Liver (tissue), 2 donors: ENCODE measurements at regions not wholly inside any gene's neighbourhood (a gene's known extent, or its start where the extent isn't known, plus 50 kb on each side); places are given as distances from the start of the nearest gene placed in this dataset.

ENCODE experiments used
- YY1 ChIP-seq: IDR thresholded peaks from 2 replicates; pipeline ENCODE4 v1.6.1; 2016; ENCODE audit warnings: antibody characterized with exemption, mild to moderate bottlenecking
- TF ChIP-seq, protein P1 (sequence below): fragments of 150-350 bp; IDR thresholded peaks from 2 replicates; pipeline ENCODE4 v1.5.1; 2017; ENCODE audit warnings: improper control_type of control experiment, low read depth, low read length; ENCODE audit not compliant: missing input control
- TF ChIP-seq, protein P2 (sequence below): IDR thresholded peaks from 2 replicates; pipeline ENCODE4 v1.6.1; 2016; ENCODE audit warnings: antibody characterized with exemption, mild to moderate bottlenecking
- donor health status: healthy.

DNA sequence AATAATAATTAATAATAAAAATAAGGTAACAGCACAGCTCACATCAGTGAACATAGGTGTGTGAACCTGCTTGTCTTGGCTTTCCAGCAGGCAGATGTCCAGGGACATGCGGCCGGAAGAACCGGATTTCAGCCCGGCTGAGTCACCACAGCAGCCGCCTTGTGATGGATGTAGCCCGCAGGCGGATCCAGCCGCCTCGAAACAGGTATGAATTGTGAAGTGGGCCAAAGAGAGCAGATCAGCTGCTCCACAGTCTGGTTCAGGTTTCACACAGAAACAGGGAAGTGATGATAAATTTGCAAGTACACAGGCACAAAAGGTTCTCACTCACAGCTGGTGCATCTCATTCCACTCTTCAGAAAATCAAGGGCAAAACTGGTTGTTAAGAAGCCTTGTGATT is 55.1 kb downstream of the ID4 start:
- TF ChIP-seq, protein P1, sequence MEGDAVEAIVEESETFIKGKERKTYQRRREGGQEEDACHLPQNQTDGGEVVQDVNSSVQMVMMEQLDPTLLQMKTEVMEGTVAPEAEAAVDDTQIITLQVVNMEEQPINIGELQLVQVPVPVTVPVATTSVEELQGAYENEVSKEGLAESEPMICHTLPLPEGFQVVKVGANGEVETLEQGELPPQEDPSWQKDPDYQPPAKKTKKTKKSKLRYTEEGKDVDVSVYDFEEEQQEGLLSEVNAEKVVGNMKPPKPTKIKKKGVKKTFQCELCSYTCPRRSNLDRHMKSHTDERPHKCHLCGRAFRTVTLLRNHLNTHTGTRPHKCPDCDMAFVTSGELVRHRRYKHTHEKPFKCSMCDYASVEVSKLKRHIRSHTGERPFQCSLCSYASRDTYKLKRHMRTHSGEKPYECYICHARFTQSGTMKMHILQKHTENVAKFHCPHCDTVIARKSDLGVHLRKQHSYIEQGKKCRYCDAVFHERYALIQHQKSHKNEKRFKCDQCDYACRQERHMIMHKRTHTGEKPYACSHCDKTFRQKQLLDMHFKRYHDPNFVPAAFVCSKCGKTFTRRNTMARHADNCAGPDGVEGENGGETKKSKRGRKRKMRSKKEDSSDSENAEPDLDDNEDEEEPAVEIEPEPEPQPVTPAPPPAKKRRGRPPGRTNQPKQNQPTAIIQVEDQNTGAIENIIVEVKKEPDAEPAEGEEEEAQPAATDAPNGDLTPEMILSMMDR: no peak
- TF ChIP-seq YY1: no peak
- TF ChIP-seq, protein P2, sequence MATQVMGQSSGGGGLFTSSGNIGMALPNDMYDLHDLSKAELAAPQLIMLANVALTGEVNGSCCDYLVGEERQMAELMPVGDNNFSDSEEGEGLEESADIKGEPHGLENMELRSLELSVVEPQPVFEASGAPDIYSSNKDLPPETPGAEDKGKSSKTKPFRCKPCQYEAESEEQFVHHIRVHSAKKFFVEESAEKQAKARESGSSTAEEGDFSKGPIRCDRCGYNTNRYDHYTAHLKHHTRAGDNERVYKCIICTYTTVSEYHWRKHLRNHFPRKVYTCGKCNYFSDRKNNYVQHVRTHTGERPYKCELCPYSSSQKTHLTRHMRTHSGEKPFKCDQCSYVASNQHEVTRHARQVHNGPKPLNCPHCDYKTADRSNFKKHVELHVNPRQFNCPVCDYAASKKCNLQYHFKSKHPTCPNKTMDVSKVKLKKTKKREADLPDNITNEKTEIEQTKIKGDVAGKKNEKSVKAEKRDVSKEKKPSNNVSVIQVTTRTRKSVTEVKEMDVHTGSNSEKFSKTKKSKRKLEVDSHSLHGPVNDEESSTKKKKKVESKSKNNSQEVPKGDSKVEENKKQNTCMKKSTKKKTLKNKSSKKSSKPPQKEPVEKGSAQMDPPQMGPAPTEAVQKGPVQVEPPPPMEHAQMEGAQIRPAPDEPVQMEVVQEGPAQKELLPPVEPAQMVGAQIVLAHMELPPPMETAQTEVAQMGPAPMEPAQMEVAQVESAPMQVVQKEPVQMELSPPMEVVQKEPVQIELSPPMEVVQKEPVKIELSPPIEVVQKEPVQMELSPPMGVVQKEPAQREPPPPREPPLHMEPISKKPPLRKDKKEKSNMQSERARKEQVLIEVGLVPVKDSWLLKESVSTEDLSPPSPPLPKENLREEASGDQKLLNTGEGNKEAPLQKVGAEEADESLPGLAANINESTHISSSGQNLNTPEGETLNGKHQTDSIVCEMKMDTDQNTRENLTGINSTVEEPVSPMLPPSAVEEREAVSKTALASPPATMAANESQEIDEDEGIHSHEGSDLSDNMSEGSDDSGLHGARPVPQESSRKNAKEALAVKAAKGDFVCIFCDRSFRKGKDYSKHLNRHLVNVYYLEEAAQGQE: no peak
